H7 (cell line): ENCODE measurements at regions not wholly inside any gene's neighbourhood (a gene's known extent, or its start where the extent isn't known, plus 50 kb on each side); places are given as distances from the start of the nearest gene placed in this dataset.
"Not testable (repeated sequence)": the region's sequence is repeated elsewhere in the genome, so short reads cannot be mapped to it uniquely, and the experiment has no call there.

Experiments used
- DNase-seq: peaks from one replicate; pipeline ENCODE4 v3.0.0; 2012
- H3K27me3 ChIP-seq: 2 replicates; pipeline ENCODE4 v1.6.0; 2011; ENCODE audit warnings: mild to moderate bottlenecking, low read length; ENCODE audit not compliant: control insufficient read depth, insufficient read depth
- H3K36me3 ChIP-seq: replicated peaks from 2 replicates; pipeline ENCODE4 v1.5.1; 2011; ENCODE audit warnings: low read length; ENCODE audit not compliant: control insufficient read depth, insufficient read depth
- H3K4me3 ChIP-seq: 2 replicates; pipeline ENCODE4 v1.5.1; 2011; ENCODE audit warnings: low read depth, mild to moderate bottlenecking, control low read depth, low read length, moderate library complexity; ENCODE audit not compliant: insufficient read depth

DNA sequence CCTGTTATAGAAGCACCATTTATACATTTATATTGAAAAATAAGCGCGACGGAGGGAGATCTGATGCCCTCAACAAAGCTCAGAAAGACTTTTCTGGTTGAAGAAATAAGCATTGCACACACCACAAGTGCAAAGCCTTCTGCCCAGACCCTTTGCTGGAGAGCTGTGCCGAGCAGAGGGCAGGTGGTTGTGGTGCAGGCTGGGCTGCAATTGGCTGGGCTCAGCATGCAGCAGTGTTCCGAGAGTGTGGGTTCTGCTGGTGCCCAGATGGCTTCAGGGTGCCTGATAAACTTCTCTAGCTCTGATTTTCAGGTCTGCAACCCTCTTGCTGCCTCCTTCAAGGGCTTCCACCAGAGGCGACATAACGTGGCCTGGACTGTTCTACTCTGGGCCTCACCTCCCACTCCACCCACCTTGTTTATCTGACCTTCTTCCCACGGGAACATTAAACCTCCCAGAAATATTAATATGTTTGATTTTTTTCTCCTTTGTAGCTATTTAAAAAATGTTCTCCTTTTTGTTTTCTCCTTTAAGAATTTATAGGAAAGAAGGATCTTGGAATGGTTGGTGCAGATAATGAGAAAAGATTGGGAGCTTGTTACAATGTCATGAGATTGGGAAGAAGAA, 113.6 kb upstream of the ITGA6 start:
- no peak for DNase-seq
- no peak overlapping the region for H3K4me3 ChIP-seq
- H3K36me3 ChIP-seq, result no peaks in the 10 kb centered on the region
- no peaks in the 10 kb centered on the region for H3K27me3 ChIP-seq

- not testable (repeated sequence) for H3K36me3 ChIP-seq, H3K4me3 ChIP-seq, H3K27me3 ChIP-seq, DNase-seq
These were observed 112.3 kb upstream of the ITGA6 start for GRCh38 chr2:172315070-172315469.

DNA sequence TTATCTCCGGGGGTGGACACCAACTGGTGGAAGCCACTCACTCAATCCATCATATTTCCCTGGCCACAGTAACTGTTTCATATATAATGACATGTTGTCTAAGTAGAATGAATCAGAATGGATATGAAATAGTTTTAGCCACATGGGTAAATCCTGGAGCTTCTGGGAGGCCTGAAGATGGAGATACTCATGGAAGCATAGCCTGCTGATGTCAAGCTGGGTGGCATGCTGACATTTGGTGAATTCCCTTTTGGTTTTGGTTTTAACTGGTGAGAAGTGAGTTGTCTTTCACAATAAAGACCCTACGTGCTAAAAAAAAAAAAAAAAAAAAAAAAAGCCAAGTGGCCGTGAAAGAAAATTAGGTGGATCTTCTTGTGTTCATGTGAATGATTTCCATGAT, 105.3 kb upstream of the ITGA6 start:
- DNase-seq, result no peak
- Histone ChIP-seq H3K36me3 (no peaks in the 10 kb centered on the region), H3K27me3 (no peaks in the 10 kb centered on the region), H3K4me3 (no peak overlapping the region)

- Histone ChIP-seq H3K36me3 (no peaks in the 10 kb centered on the region), H3K4me3 (no peak overlapping the region), H3K27me3 (no peaks in the 10 kb centered on the region)
- no peak for DNase-seq
These were observed 104.1 kb upstream of the ITGA6 start for GRCh38 chr2:172323256-172323655.

DNA sequence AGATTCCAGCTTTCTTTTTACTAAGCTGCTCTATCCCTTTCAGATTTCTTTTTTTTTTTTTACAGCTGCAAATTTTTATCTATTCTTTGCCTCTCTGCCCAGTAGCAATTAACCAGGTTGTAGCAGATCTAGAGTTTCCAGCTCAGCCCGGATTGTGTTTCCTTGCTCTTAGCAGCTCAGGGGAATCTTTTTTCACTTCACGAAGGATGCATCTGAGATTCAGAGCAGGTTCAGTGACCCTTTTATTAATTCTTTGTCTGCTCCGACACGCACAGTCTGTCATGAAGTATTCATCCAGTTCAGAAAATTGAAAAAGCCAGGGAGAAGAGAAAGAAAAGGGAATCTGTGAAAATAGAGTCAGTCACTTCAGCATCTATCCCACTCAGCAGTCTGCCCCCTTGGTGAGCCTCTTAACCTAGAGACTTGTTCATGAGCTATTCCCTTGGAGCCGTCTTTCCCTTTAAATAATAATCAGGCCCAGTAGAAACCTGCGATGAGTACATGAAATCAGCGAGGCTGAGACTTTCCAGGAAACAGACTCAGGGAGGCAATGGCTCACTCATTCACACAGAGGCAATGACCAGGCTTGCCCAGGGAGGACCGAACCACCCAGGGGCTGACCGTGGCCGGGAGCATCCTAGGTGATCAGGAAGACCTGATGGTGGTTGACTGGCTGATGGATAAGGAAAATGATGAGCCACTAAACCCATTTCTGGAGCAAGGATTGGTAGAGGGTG, 103.4 kb upstream of the ITGA6 start:
- DNase-seq, result no peak
- H3K27me3 ChIP-seq, result no peaks in the 10 kb centered on the region
- H3K36me3 ChIP-seq, result no peaks in the 10 kb centered on the region
- H3K4me3 ChIP-seq, result no peak overlapping the region

GRCh38 chr2:172326211-172326509, 101.2 kb upstream of the ITGA6 start:
- Histone ChIP-seq H3K36me3 (no peaks in the 10 kb centered on the region), H3K4me3 (no peak overlapping the region), H3K27me3 (no peaks in the 10 kb centered on the region)
- DNase-seq, result no peak

GRCh38 chr2:172328103-172328841, 99.1 kb upstream of the ITGA6 start:
- H3K36me3 ChIP-seq, result no peaks in the 10 kb centered on the region
- no peak for DNase-seq
- no peaks in the 10 kb centered on the region for H3K27me3 ChIP-seq
- no peak overlapping the region for H3K4me3 ChIP-seq

DNA sequence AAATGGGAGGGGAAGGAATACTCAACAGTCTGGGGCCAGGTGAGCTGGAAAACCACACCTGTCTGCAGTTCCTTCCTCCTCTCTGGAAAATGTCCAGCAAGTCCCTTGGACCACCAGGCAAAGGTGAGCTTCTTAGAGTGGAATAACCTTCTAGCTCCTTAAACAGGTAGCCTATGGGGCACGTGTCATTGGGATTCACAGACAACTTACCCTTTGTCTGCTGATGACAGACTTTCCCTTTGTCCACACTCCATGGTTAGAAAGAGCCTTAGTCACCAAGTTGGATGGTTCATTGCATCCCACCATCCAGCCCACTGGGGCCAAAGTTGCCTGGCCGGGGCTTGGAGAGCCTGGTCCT, 98.0 kb upstream of the ITGA6 start:
- no peak for DNase-seq
- Histone ChIP-seq H3K27me3 (no peaks in the 10 kb centered on the region), H3K36me3 (no peaks in the 10 kb centered on the region), H3K4me3 (no peak overlapping the region)

DNA sequence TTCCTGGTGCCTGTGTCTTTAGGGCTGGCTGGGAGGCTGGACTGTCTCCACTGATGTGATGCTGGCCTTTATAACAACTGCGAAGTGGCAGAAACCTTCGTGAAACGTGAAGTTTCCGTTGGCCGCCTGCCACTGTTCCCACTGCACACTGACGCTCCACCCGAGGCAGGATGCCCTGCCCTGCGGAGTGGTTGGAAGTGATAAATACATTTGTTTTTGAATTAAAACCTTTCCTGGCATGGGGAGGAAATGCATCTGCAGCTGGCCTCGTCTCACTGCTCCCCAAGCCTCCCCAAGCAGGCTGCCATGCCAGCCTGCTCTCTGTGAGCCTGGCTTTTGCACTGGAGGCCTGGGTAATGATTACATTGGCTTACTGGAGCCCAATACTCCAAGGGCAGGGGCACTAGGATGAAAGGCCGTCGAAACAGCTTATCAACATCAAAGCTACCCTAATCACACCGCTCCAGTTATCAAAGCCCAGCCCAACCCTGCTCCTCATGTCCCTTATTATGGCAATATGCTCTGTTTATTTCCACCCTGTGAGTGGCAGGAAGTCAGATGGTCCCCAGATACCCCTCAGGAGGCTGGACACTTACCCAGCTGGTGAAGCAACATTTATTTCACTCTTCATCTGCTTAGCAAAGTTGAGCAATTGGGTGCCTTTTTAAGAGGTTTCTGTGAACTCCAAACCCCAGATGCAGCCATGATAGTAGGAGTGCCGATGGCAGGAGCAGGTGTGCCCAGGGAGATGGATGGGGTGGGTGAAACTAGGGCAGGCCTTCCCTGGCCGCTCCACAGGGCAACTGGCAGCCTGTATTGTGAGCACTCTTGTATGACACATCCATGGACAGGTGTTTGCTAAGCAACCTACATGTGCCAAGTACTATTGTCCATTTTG, 97.4 kb upstream of the ITGA6 start:
- H3K4me3 ChIP-seq, result no peak overlapping the region
- no peaks in the 10 kb centered on the region for H3K27me3 ChIP-seq
- DNase-seq, result no peak

GRCh38 chr2:172332507-172332906, 94.9 kb upstream of the ITGA6 start:
- Histone ChIP-seq H3K4me3 (no peak overlapping the region), H3K27me3 (no peaks in the 10 kb centered on the region), H3K36me3 (no peaks in the 10 kb centered on the region)
- no peak for DNase-seq

More for the DNA sequence above, 97.4 kb upstream of the ITGA6 start:
- H3K36me3 ChIP-seq, result no peaks in the 10 kb centered on the region

- DNase-seq, result no peak
- no peaks in the 10 kb centered on the region for H3K36me3 ChIP-seq
- H3K4me3 ChIP-seq, result no peak overlapping the region
- H3K27me3 ChIP-seq, result no peaks in the 10 kb centered on the region
These were observed 94.0 kb upstream of the ITGA6 start for GRCh38 chr2:172333235-172333977.

DNA sequence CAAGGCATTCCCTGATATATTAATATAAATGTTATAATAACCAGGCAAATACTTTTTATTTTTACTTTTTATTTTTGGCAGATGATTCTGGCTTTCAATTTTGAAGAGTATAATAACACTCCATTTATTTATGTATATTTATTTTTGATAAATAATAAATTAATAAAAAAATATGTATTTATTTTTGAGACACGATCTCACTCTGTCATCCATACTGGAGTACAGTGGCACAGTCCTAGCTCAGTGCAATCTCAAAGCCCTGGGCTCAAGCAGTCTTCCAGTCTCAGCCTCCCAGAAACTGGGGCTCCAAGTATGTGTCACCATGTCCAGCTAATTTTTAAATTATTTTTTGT, 93.4 kb upstream of the ITGA6 start:
- DNase-seq, result no peak
- H3K4me3 ChIP-seq, result no peak overlapping the region
- no peaks in the 10 kb centered on the region for H3K36me3 ChIP-seq
- no peaks in the 10 kb centered on the region for H3K27me3 ChIP-seq

- no peak overlapping the region for H3K4me3 ChIP-seq
- peak; percentile 42 for DNase-seq
- H3K27me3 ChIP-seq, result no peaks in the 10 kb centered on the region
- no peaks in the 10 kb centered on the region for H3K36me3 ChIP-seq
These were observed 92.4 kb upstream of the ITGA6 start for GRCh38 chr2:172334988-172335387.

DNA sequence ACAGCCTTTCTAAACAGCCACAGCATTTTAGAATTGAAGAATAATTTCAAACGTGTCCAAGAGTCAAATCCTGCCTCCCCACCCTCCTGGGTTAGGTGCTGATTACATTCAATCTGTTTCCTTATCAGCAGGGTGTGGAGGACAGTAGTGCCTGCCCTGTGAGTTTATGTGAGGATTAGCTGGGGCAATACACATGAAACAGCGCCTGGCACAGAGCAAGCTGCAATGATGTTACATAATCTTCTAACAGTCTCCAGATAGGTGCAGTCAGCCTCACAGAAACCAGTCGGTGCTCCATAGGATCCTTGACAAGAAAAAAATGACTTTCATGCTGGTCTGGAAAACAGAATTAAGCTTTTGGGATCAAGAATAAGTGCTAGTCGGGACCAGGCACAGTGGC, 91.7 kb upstream of the ITGA6 start:
- Histone ChIP-seq H3K4me3 (no peak overlapping the region), H3K27me3 (no peaks in the 10 kb centered on the region), H3K36me3 (no peaks in the 10 kb centered on the region)
- DNase-seq, result no peak
